ENCODE measurements at regions not wholly inside any gene's neighbourhood (a gene's known extent, or its start where the extent isn't known, plus 50 kb on each side); places are given as distances from the start of the nearest gene placed in this dataset.

DNA sequence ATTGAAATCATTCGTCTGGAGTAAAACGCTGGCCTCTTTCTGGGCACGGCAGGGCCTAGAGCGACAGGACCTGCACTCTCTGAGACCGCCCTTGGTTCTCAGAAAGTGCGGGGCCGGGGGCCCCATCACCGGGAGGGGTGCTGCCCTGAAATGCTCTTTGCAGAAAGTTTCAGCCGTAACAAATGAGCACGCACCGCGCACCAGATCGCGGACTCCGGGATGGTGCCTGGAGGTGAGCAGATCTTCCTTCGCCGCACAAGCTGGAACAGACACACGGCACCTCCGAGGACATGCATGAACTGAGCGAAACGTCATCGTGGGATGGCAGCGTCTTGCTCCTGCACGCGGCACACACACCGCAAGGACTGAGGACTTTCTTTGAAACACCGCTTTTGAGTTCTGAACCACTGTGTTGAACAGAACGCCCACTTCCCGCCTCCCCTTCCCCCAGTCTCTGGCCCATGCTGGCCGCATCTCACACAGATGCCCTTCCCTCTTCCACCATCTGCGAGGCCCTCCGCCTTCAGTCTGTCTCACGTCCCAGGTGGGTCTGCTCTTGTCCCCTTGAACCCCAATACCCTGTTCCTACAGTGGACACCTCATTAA lies 538.7 kb upstream of the MGMT start:
- no peaks in the 10 kb centered on the region for H3K27me3 ChIP-seq (ENCODE audit: insufficient read depth, poor library complexity, severe bottlenecking)
- H3K9me3 ChIP-seq (ENCODE audit: severe bottlenecking): no peaks in the 10 kb centered on the region
- H3K4me1 ChIP-seq (ENCODE audit: insufficient read depth, poor library complexity, severe bottlenecking): no peaks in the 10 kb centered on the region
- no peak for ATAC-seq (ENCODE audit: low read depth)
- no peak overlapping the region for H3K27ac ChIP-seq (ENCODE audit: poor library complexity, severe bottlenecking)
- H3K4me3 ChIP-seq (ENCODE audit: severe bottlenecking): no peak overlapping the region
- DNase-seq (ENCODE audit: low spot score): no peak
- TF ChIP-seq, protein P1, sequence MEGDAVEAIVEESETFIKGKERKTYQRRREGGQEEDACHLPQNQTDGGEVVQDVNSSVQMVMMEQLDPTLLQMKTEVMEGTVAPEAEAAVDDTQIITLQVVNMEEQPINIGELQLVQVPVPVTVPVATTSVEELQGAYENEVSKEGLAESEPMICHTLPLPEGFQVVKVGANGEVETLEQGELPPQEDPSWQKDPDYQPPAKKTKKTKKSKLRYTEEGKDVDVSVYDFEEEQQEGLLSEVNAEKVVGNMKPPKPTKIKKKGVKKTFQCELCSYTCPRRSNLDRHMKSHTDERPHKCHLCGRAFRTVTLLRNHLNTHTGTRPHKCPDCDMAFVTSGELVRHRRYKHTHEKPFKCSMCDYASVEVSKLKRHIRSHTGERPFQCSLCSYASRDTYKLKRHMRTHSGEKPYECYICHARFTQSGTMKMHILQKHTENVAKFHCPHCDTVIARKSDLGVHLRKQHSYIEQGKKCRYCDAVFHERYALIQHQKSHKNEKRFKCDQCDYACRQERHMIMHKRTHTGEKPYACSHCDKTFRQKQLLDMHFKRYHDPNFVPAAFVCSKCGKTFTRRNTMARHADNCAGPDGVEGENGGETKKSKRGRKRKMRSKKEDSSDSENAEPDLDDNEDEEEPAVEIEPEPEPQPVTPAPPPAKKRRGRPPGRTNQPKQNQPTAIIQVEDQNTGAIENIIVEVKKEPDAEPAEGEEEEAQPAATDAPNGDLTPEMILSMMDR (IDR thresholded peaks at IDR 0.05; ENCODE audit: poor library complexity, severe bottlenecking): no peak
- no peaks in the 10 kb centered on the region for H3K36me3 ChIP-seq (ENCODE audit: low read depth)

DNA sequence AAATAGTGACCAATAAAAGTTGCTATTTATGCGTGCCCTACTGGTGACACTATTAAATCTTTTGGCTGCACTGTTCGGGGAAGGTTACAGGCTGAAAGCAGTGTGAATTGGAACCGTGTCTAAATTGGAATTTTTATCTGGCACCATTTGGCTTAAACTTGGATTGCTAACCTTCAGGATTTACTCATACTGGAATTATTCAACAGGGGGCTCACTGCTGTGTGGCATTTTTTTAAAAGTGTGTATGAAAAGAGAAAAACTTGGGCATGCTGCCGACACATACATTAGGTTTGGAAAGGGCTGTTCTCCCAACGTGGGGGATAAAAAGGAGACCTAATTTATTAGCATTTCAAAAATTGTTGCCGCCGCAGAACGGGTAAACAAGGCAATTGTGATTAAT lies 537.9 kb upstream of the MGMT start:
- Histone ChIP-seq H3K4me1 (ENCODE audit: insufficient read depth, poor library complexity, severe bottlenecking) (no peaks in the 10 kb centered on the region), H3K27ac (ENCODE audit: poor library complexity, severe bottlenecking) (no peak overlapping the region), H3K4me3 (ENCODE audit: severe bottlenecking) (no peak overlapping the region), H3K27me3 (ENCODE audit: insufficient read depth, poor library complexity, severe bottlenecking) (no peaks in the 10 kb centered on the region), H3K9me3 (ENCODE audit: severe bottlenecking) (no peaks in the 10 kb centered on the region), H3K36me3 (ENCODE audit: low read depth) (no peaks in the 10 kb centered on the region)
- ATAC-seq (ENCODE audit: low read depth): no peak
- DNase-seq (ENCODE audit: low spot score): no peak
- TF ChIP-seq, protein P1 (IDR thresholded peaks at IDR 0.05; ENCODE audit: poor library complexity, severe bottlenecking): no peak

DNA sequence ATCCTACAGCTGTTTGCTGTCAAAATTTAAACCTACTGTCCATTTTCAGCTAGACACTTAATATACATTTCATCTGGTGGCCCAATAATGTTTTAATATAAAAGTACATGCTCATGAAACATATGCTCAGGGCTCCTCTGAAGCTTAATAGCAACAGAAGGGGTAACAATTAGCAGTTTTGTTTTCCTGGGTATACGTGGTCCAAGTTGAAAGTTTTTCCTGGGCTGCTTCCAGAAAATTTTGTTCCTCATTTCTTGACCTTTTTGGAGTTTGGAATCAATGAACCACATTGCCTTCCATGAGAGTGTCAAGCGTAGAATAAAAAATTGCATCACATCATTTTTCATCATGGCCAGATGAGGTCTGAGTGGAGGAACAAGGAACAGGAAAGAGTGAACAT lies 537.3 kb upstream of the MGMT start:
- DNase-seq (ENCODE audit: low spot score) (no peak), ATAC-seq (ENCODE audit: low read depth) (no peak)
- H3K4me1 ChIP-seq (ENCODE audit: insufficient read depth, poor library complexity, severe bottlenecking): no peaks in the 10 kb centered on the region
- H3K27me3 ChIP-seq (ENCODE audit: insufficient read depth, poor library complexity, severe bottlenecking): no peaks in the 10 kb centered on the region
- no peak overlapping the region for H3K27ac ChIP-seq (ENCODE audit: poor library complexity, severe bottlenecking)
- TF ChIP-seq, protein P1 (IDR thresholded peaks at IDR 0.05; ENCODE audit: poor library complexity, severe bottlenecking): no peak
- no peaks in the 10 kb centered on the region for H3K9me3 ChIP-seq (ENCODE audit: severe bottlenecking)
- H3K4me3 ChIP-seq (ENCODE audit: severe bottlenecking): no peak overlapping the region
- H3K36me3 ChIP-seq (ENCODE audit: low read depth): no peaks in the 10 kb centered on the region

DNA sequence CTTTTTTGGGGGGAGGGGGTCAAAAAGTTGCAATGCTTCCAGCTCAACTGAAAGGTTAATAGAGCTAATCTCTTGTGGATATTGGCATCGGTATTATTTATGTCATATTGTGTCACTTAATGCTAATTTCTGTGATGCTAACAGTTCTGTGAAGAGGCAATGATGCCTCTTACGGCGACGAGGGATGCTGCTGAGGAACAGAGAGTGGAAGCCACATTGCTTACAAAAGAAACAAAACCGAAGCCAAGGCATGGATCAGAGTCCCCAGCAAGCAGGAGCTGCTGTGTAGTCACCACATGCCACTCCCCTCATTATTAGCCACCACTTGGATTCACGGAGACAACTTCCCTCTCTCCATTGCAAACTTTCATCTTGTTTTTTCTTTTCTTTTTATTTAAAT lies 536.5 kb upstream of the MGMT start:
- Histone ChIP-seq H3K36me3 (ENCODE audit: low read depth) (no peaks in the 10 kb centered on the region), H3K27ac (ENCODE audit: poor library complexity, severe bottlenecking) (no peak overlapping the region), H3K4me3 (ENCODE audit: severe bottlenecking) (no peak overlapping the region), H3K4me1 (ENCODE audit: insufficient read depth, poor library complexity, severe bottlenecking) (no peaks in the 10 kb centered on the region), H3K27me3 (ENCODE audit: insufficient read depth, poor library complexity, severe bottlenecking) (no peaks in the 10 kb centered on the region), H3K9me3 (ENCODE audit: severe bottlenecking) (no peaks in the 10 kb centered on the region)
- no peak for ATAC-seq (ENCODE audit: low read depth)
- TF ChIP-seq, protein P1 (IDR thresholded peaks at IDR 0.05; ENCODE audit: poor library complexity, severe bottlenecking): no peak
- no peak for DNase-seq (ENCODE audit: low spot score)

DNA sequence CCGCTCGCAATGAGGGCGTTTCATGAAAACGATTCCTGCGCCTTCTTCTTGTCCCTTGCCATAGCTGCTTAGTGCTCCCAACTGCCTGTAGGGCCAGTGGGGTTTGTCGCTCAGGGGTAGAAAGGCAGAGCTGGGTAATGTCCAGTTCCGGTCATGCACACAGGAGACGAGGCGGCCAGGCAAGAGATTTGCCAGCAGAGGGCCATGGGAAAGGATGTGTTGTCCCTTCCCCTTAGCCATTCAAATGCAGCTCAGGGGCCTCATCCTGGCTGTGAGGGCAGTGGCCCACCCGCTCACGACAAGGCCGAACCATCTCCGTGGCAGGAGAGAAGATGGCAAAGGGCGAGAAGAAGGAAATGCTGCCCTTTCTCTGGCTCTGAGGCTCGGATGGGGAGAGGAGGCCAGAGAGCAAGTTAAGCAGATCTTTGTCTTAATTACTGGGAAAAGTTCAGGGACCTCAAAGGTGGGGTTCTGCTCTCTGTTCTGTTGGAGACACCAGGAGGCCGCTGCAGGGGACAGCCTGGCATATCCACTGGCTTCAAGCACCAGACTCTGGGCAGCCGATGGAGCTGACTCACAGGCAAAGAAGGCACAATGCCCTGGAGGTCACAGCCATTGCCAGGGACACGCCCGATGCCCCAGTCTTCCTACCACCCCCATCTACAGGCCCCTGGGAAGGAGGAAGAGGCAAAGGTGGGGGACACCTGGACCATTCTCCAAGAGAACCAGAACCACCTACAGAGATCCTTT lies 534.8 kb upstream of the MGMT start:
- Histone ChIP-seq H3K36me3 (ENCODE audit: low read depth) (no peaks in the 10 kb centered on the region), H3K9me3 (ENCODE audit: severe bottlenecking) (no peaks in the 10 kb centered on the region), H3K27ac (ENCODE audit: poor library complexity, severe bottlenecking) (no peak overlapping the region), H3K4me3 (ENCODE audit: severe bottlenecking) (no peak overlapping the region), H3K4me1 (ENCODE audit: insufficient read depth, poor library complexity, severe bottlenecking) (no peaks in the 10 kb centered on the region), H3K27me3 (ENCODE audit: insufficient read depth, poor library complexity, severe bottlenecking) (no peaks in the 10 kb centered on the region)
- ATAC-seq (ENCODE audit: low read depth) (no peak), DNase-seq (ENCODE audit: low spot score) (no peak)
- TF ChIP-seq, protein P1 (IDR thresholded peaks at IDR 0.05; ENCODE audit: poor library complexity, severe bottlenecking): no peak

All from RWPE2 (cell line).